GM12864 (cell line): ENCODE measurements at regions not wholly inside any gene's neighbourhood (a gene's known extent, or its start where the extent isn't known, plus 50 kb on each side); places are given as distances from the start of the nearest gene placed in this dataset.

Experiments used
- DNase-seq: peaks from one replicate; pipeline ENCODE4 v3.0.0-alpha.2; 2011; ENCODE audit warnings: low read depth
- H3K4me3 ChIP-seq: 2 replicates; pipeline ENCODE4 v1.5.1; 2011; ENCODE audit warnings: mild to moderate bottlenecking, low read depth, low read length, control low read depth
- CTCF ChIP-seq: IDR thresholded peaks from 2 replicates; pipeline ENCODE4 v1.5.1; 2011; ENCODE audit warnings: low read depth, mild to moderate bottlenecking, moderate library complexity, low read length, control low read depth, inconsistent platforms; ENCODE audit errors: missing control alignments

- DNase-seq: no peak
- no peak for TF ChIP-seq CTCF
Observed at GRCh38 chr14:84027351-84027750, 1502.6 kb upstream of the FLRT2 start.

GRCh38 chr14:84028080-84028604, 1501.8 kb upstream of the FLRT2 start:
- no peak for TF ChIP-seq CTCF
- DNase-seq: no peak
- H3K4me3 ChIP-seq: no peak overlapping the region

More at GRCh38 chr14:84027351-84027750, 1502.6 kb upstream of the FLRT2 start:
- no peak overlapping the region for H3K4me3 ChIP-seq

GRCh38 chr14:84029246-84029645, 1500.7 kb upstream of the FLRT2 start:
- TF ChIP-seq CTCF: no peak

GRCh38 chr14:84029720-84030119, 1500.2 kb upstream of the FLRT2 start:
- DNase-seq: no peak
- no peak overlapping the region for H3K4me3 ChIP-seq
- no peak for TF ChIP-seq CTCF

More at GRCh38 chr14:84029246-84029645, 1500.7 kb upstream of the FLRT2 start:
- no peak overlapping the region for H3K4me3 ChIP-seq
- no peak for DNase-seq

GRCh38 chr14:84036840-84037239, 1493.1 kb upstream of the FLRT2 start:
- DNase-seq: no peak
- TF ChIP-seq CTCF: no peak
- no peak overlapping the region for H3K4me3 ChIP-seq

DNA sequence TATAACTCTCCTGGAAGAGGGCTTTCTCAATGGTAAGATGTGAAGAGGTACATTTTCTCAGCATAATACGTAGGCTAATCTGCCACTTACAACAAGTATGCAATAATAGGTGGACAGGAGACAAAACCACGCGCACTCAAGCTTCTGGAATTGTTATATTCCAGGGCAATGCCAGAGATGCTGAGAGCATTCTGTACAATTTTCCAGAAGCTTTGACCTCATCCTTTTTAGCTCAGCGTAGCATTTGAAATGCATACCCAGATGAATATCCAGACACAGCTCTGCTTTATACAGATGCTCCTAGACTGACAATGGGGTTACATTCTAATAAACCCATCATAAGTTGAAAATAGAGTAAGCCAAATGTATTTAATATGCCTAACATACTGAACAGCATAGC, 1492.4 kb upstream of the FLRT2 start:
- DNase-seq: no peak
- no peak for TF ChIP-seq CTCF
- H3K4me3 ChIP-seq: no peak overlapping the region

GRCh38 chr14:84040101-84040500, 1489.8 kb upstream of the FLRT2 start:
- DNase-seq: no peak
- no peak for TF ChIP-seq CTCF
- no peak overlapping the region for H3K4me3 ChIP-seq
